Left renal pelvis (tissue), 4 donors: ENCODE measurements at regions not wholly inside any gene's neighbourhood (a gene's known extent, or its start where the extent isn't known, plus 50 kb on each side); places are given as distances from the start of the nearest gene placed in this dataset.

ENCODE experiments used
- DNase-seq, 4 donors: peaks; one replicate each; pipeline ENCODE4 v3.0.0-alpha.2; 2013; ENCODE audit warnings: low read depth in 4 of 4, low spot score in 3 of 4

- DNase-seq: no peak
Observed at GRCh38 chr1:57704811-57705210, 281.0 kb upstream of the DAB1 start.

- DNase-seq: no peak
Observed at GRCh38 chr1:57704231-57704630, 280.4 kb upstream of the DAB1 start.

- no peak for DNase-seq
Observed at GRCh38 chr1:57696904-57697303, 273.0 kb upstream of the DAB1 start.

GRCh38 chr1:57696043-57696442, 272.2 kb upstream of the DAB1 start:
- DNase-seq: no peak

- DNase-seq: no peak
Observed at GRCh38 chr1:57686306-57686705, 262.4 kb upstream of the DAB1 start.

GRCh38 chr1:57683037-57683942, 259.4 kb upstream of the DAB1 start:
- DNase-seq: no peak

- DNase-seq: no peak
Observed at GRCh38 chr1:57678138-57678537, 254.3 kb upstream of the DAB1 start.

- DNase-seq: no peak
Observed at GRCh38 chr1:57675776-57676175, 251.9 kb upstream of the DAB1 start.

GRCh38 chr1:57674801-57675200, 250.9 kb upstream of the DAB1 start:
- DNase-seq: no peak

- DNase-seq: no peak
Observed at GRCh38 chr1:57672346-57673140, 248.7 kb upstream of the DAB1 start.

- no peak for DNase-seq
Observed at GRCh38 chr1:57671750-57672149, 247.9 kb upstream of the DAB1 start.

GRCh38 chr1:57659804-57660203, 235.9 kb upstream of the DAB1 start:
- no peak for DNase-seq

GRCh38 chr1:57655161-57655560, 231.3 kb upstream of the DAB1 start:
- DNase-seq: no peak

GRCh38 chr1:57644667-57645066, 220.8 kb upstream of the DAB1 start:
- DNase-seq: no peak

GRCh38 chr1:57638239-57638638, 214.4 kb upstream of the DAB1 start:
- DNase-seq: no peak

- DNase-seq: no peak
Observed at GRCh38 chr1:57637155-57637554, 213.3 kb upstream of the DAB1 start.

- DNase-seq: no peak
Observed at GRCh38 chr1:57633881-57634280, 210.0 kb upstream of the DAB1 start.

GRCh38 chr1:57633056-57633455, 209.2 kb upstream of the DAB1 start:
- no peak for DNase-seq

GRCh38 chr1:57632401-57632800, 208.5 kb upstream of the DAB1 start:
- no peak for DNase-seq

- no peak for DNase-seq
Observed at GRCh38 chr1:57627612-57628011, 203.8 kb upstream of the DAB1 start.

GRCh38 chr1:57623791-57624538, 200.1 kb upstream of the DAB1 start:
- DNase-seq: no peak
